ENCODE measurements at regions not wholly inside any gene's neighbourhood (a gene's known extent, or its start where the extent isn't known, plus 50 kb on each side); places are given as distances from the start of the nearest gene placed in this dataset.

DNA sequence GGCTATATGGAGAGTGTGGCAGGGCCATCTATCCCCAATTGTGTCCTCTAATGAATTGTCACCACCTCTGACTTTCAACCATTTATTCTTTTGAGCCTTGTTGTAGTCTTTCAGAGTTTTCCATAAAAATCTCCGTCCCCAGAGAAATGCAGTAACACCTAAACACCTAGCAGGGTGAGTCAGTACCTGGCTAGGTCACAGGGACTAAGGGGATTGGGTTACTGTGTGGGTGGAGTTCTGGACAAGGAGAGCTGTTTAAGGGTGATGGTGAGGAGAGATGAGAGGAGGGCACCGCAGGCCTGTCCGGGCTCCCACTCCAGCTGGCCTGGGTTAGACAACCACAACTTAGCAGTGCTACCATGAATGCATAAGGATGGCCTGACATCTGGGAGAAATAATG lies 186.2 kb upstream of the LYZL1 start:
- no peak overlapping the region for H3K9ac ChIP-seq (ENCODE audit: low read depth in 1 of 2, low read length in 2 of 2)
- peaks cover 3 to 15% (median 5%) of the 10 kb centered on the region in 4 donors for H3K4me1 ChIP-seq (ENCODE audit: control insufficient read depth in 4 of 4, insufficient read depth in 4 of 4, low read length in 3 of 4)
- no peaks in the 10 kb centered on the region for H3K36me3 ChIP-seq (ENCODE audit: control insufficient read depth in 4 of 4, insufficient read depth in 3 of 4, low read depth in 1 of 4, low read length in 3 of 4)
- H3K27me3 ChIP-seq (ENCODE audit: control insufficient read depth in 4 of 4, insufficient read depth in 4 of 4, low read length in 3 of 4) = no peaks in the 10 kb centered on the region
- WGBS = 80% methylated on average over 3 of the region's 3 CpGs
- no peak for DNase-seq (ENCODE audit: low spot score)
- TF ChIP-seq EGR1 (IDR thresholded peaks at IDR 0.05; ENCODE audit: low read depth in 2 of 2) (no peak), TAF1 (conservative IDR thresholded peaks at IDR 0.05) (no peak), GABPA (IDR thresholded peaks at IDR 0.05 in 1 of 2, conservative IDR thresholded peaks at IDR 0.05 in 1 of 2) (no peak), HNF4A (conservative IDR thresholded peaks at IDR 0.05) (no peak), FOXA1 (IDR thresholded peaks at IDR 0.05) (no peak), SP1 (IDR thresholded peaks at IDR 0.05) (no peak), JUND (IDR thresholded peaks at IDR 0.05) (no peak), FOXA2 (IDR thresholded peaks at IDR 0.05) (no peak)
- TF ChIP-seq, protein P1, sequence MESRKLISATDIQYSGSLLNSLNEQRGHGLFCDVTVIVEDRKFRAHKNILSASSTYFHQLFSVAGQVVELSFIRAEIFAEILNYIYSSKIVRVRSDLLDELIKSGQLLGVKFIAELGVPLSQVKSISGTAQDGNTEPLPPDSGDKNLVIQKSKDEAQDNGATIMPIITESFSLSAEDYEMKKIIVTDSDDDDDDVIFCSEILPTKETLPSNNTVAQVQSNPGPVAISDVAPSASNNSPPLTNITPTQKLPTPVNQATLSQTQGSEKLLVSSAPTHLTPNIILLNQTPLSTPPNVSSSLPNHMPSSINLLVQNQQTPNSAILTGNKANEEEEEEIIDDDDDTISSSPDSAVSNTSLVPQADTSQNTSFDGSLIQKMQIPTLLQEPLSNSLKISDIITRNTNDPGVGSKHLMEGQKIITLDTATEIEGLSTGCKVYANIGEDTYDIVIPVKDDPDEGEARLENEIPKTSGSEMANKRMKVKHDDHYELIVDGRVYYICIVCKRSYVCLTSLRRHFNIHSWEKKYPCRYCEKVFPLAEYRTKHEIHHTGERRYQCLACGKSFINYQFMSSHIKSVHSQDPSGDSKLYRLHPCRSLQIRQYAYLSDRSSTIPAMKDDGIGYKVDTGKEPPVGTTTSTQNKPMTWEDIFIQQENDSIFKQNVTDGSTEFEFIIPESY (IDR thresholded peaks at IDR 0.05) = no peak
- TF ChIP-seq, protein P2, sequence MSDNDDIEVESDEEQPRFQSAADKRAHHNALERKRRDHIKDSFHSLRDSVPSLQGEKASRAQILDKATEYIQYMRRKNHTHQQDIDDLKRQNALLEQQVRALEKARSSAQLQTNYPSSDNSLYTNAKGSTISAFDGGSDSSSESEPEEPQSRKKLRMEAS (IDR thresholded peaks at IDR 0.05) = no peak
- TF ChIP-seq, protein P3, sequence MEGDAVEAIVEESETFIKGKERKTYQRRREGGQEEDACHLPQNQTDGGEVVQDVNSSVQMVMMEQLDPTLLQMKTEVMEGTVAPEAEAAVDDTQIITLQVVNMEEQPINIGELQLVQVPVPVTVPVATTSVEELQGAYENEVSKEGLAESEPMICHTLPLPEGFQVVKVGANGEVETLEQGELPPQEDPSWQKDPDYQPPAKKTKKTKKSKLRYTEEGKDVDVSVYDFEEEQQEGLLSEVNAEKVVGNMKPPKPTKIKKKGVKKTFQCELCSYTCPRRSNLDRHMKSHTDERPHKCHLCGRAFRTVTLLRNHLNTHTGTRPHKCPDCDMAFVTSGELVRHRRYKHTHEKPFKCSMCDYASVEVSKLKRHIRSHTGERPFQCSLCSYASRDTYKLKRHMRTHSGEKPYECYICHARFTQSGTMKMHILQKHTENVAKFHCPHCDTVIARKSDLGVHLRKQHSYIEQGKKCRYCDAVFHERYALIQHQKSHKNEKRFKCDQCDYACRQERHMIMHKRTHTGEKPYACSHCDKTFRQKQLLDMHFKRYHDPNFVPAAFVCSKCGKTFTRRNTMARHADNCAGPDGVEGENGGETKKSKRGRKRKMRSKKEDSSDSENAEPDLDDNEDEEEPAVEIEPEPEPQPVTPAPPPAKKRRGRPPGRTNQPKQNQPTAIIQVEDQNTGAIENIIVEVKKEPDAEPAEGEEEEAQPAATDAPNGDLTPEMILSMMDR (IDR thresholded peaks at IDR 0.05; ENCODE audit: low read depth, low read length, missing input control) = no peak
- H3K4me3 ChIP-seq (ENCODE audit: low read depth in 1 of 3, low read length in 3 of 3) = no peak overlapping the region
- H3K9me3 ChIP-seq (ENCODE audit: control insufficient read depth in 4 of 4, low read length in 3 of 4) = no peaks in the 10 kb centered on the region
- no peak overlapping the region for H3K27ac ChIP-seq (ENCODE audit: low read depth in 1 of 2, low read length in 2 of 2)

DNA sequence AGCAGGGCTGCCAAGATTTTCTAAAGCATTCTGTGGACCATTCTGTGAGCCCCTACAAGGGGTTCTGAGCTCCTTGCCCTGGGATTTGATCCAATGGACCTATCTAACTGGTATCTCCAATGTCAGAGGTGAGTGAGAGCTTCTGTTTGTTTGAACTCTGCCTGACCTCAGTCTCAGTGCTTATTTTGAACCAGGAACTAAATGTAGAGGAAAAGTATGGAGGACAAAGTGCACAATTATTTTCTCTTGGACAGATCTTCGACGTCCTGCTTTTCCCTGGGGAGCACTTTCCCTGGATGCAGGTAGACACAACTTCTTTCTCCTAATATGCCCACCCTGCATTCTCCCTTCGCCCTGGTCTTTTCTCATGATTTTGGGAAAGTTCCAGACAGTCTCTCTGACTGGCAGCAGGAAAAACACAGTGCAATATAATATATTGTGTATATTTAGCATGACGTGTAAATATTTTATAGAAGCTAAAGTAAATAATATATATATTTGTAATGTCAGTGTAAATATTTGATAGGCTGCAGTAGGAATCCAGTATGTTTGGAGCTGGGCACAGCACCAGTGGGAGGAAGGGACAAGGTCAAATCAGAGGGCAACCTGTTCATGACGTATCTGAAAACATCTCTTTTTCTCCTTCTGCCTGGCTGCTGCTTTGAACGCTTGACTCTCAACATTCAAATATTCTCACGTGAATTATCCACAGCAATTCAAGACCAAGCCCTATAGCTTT lies 184.0 kb upstream of the LYZL1 start:
- 35% methylated on average over 7 of the region's 7 CpGs for WGBS
- no peaks in the 10 kb centered on the region for H3K9me3 ChIP-seq (ENCODE audit: control insufficient read depth in 4 of 4, low read length in 3 of 4)
- no peaks in the 10 kb centered on the region for H3K36me3 ChIP-seq (ENCODE audit: control insufficient read depth in 4 of 4, insufficient read depth in 3 of 4, low read depth in 1 of 4, low read length in 3 of 4)
- DNase-seq (ENCODE audit: low spot score) = no peak
- TF ChIP-seq YY1 (IDR thresholded peaks at IDR 0.05) (peak; percentile 33), RXRA (IDR thresholded peaks at IDR 0.05) (peak; percentile 88 to 90), HNF4A (conservative IDR thresholded peaks at IDR 0.05) (peak; percentile 75 to 76), RAD21 (IDR thresholded peaks at IDR 0.05) (no peak), NR2F2 (IDR thresholded peaks at IDR 0.05) (no peak), JUND (IDR thresholded peaks at IDR 0.05) (peak in 1 of 2 donors; percentile 18), FOXA1 (IDR thresholded peaks at IDR 0.05) (no peak), HNF4G (IDR thresholded peaks at IDR 0.05) (peak; percentile 31), GABPA (IDR thresholded peaks at IDR 0.05 in 1 of 2, conservative IDR thresholded peaks at IDR 0.05 in 1 of 2) (no peak), SP1 (IDR thresholded peaks at IDR 0.05) (peak; percentile 78)
- TF ChIP-seq, protein P4, sequence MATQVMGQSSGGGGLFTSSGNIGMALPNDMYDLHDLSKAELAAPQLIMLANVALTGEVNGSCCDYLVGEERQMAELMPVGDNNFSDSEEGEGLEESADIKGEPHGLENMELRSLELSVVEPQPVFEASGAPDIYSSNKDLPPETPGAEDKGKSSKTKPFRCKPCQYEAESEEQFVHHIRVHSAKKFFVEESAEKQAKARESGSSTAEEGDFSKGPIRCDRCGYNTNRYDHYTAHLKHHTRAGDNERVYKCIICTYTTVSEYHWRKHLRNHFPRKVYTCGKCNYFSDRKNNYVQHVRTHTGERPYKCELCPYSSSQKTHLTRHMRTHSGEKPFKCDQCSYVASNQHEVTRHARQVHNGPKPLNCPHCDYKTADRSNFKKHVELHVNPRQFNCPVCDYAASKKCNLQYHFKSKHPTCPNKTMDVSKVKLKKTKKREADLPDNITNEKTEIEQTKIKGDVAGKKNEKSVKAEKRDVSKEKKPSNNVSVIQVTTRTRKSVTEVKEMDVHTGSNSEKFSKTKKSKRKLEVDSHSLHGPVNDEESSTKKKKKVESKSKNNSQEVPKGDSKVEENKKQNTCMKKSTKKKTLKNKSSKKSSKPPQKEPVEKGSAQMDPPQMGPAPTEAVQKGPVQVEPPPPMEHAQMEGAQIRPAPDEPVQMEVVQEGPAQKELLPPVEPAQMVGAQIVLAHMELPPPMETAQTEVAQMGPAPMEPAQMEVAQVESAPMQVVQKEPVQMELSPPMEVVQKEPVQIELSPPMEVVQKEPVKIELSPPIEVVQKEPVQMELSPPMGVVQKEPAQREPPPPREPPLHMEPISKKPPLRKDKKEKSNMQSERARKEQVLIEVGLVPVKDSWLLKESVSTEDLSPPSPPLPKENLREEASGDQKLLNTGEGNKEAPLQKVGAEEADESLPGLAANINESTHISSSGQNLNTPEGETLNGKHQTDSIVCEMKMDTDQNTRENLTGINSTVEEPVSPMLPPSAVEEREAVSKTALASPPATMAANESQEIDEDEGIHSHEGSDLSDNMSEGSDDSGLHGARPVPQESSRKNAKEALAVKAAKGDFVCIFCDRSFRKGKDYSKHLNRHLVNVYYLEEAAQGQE (IDR thresholded peaks at IDR 0.05) = peak; percentile 18
- TF ChIP-seq, protein P1 (IDR thresholded peaks at IDR 0.05) = no peak
- TF ChIP-seq, protein P2 (IDR thresholded peaks at IDR 0.05) = no peak
- no peak overlapping the region for H3K4me3 ChIP-seq (ENCODE audit: low read depth in 1 of 3, low read length in 3 of 3)
- no peaks in the 10 kb centered on the region for H3K27me3 ChIP-seq (ENCODE audit: control insufficient read depth in 4 of 4, insufficient read depth in 4 of 4, low read length in 3 of 4)
- H3K27ac ChIP-seq (ENCODE audit: low read depth in 1 of 2, low read length in 2 of 2) = peak overlapping the region in 1 of 2 donors; percentile 63
- peaks cover 3 to 15% (median 5%) of the 10 kb centered on the region in 4 donors for H3K4me1 ChIP-seq (ENCODE audit: control insufficient read depth in 4 of 4, insufficient read depth in 4 of 4, low read length in 3 of 4)
- no peak overlapping the region for H3K9ac ChIP-seq (ENCODE audit: low read depth in 1 of 2, low read length in 2 of 2)
